CD4-positive, alpha-beta T cell treated with Interferon gamma for 1 hour (primary cell): ENCODE measurements at regions not wholly inside any gene's neighbourhood (a gene's known extent, or its start where the extent isn't known, plus 50 kb on each side); places are given as distances from the start of the nearest gene placed in this dataset.
"Not testable (repeated sequence)": the region's sequence is repeated elsewhere in the genome, so short reads cannot be mapped to it uniquely, and the experiment has no call there.

Experiments used
- DNase-seq: peaks from one replicate; pipeline ENCODE4 v3.0.0-alpha.2; 2020

GRCh38 chr1:70760154-70760553 lies 287.5 kb downstream of the PTGER3 start:
- DNase-seq, result no peak

- no peak for DNase-seq
Observed at GRCh38 chr1:70762386-70762785, 285.2 kb downstream of the PTGER3 start.

GRCh38 chr1:70764747-70765146 lies 282.9 kb downstream of the PTGER3 start:
- no peak for DNase-seq

- no peak for DNase-seq
Observed at GRCh38 chr1:70767377-70767776, 280.2 kb downstream of the PTGER3 start.

GRCh38 chr1:70768216-70768615 lies 279.4 kb downstream of the PTGER3 start:
- no peak for DNase-seq

GRCh38 chr1:70778056-70778762 lies 269.4 kb downstream of the PTGER3 start:
- DNase-seq, result no peak

- DNase-seq, result no peak
Observed at GRCh38 chr1:70778934-70779333, 268.7 kb downstream of the PTGER3 start.

GRCh38 chr1:70779571-70779970 lies 268.0 kb downstream of the PTGER3 start:
- no peak for DNase-seq

- no peak for DNase-seq
Observed at GRCh38 chr1:70785287-70785686, 262.3 kb downstream of the PTGER3 start.

- no peak for DNase-seq
Observed at GRCh38 chr1:70790232-70790923, 257.2 kb downstream of the PTGER3 start.

GRCh38 chr1:70795064-70795463 lies 252.6 kb downstream of the PTGER3 start:
- not testable (repeated sequence) for DNase-seq

GRCh38 chr1:70796298-70796697 lies 251.3 kb downstream of the PTGER3 start:
- not testable (repeated sequence) for DNase-seq

GRCh38 chr1:70802625-70803024 lies 245.0 kb downstream of the PTGER3 start:
- DNase-seq, result not testable (repeated sequence)

GRCh38 chr1:70805641-70806040 lies 242.0 kb downstream of the PTGER3 start:
- DNase-seq, result no peak

- no peak for DNase-seq
Observed at GRCh38 chr1:70807088-70807664, 240.4 kb downstream of the PTGER3 start.

- DNase-seq, result no peak
Observed at GRCh38 chr1:70809069-70809468, 238.5 kb downstream of the PTGER3 start.

GRCh38 chr1:70811815-70812214 lies 235.8 kb downstream of the PTGER3 start:
- DNase-seq, result no peak

GRCh38 chr1:70812442-70813109 lies 235.0 kb downstream of the PTGER3 start:
- DNase-seq, result no peak

GRCh38 chr1:70818401-70818800 lies 229.2 kb downstream of the PTGER3 start:
- DNase-seq, result no peak

GRCh38 chr1:70819231-70819630 lies 228.4 kb downstream of the PTGER3 start:
- no peak for DNase-seq

GRCh38 chr1:70819785-70820184 lies 227.8 kb downstream of the PTGER3 start:
- no peak for DNase-seq

GRCh38 chr1:70820396-70820795 lies 227.2 kb downstream of the PTGER3 start:
- no peak for DNase-seq

GRCh38 chr1:70820995-70821394 lies 226.6 kb downstream of the PTGER3 start:
- no peak for DNase-seq

GRCh38 chr1:70826428-70826827 lies 221.2 kb downstream of the PTGER3 start:
- DNase-seq, result no peak
